Endothelial cell of umbilical vein (primary cell): ENCODE measurements at regions not wholly inside any gene's neighbourhood (a gene's known extent, or its start where the extent isn't known, plus 50 kb on each side); places are given as distances from the start of the nearest gene placed in this dataset.

ENCODE experiments used
- BruUV-seq: library from RNA; stranded (reverse); fragments of 400-500 nt; replicated peaks from 2 replicates; lab custom pipeline; 2021; lab: Mats Ljungman, UMichigan
- CTCF ChIA-PET: fragments of 300-600, 350-600 bp; sonication (Branson Sonifier 250); formaldehyde crosslinking; loops from one replicate; lab custom pipeline; 2021; ENCODE audit warnings: antibody characterized with exemption, inconsistent platforms; lab: Charles Lee
- POLR2A ChIA-PET: fragments of 300-600, 350-600 bp; sonication (Branson Sonifier 250); formaldehyde crosslinking; loops from one replicate; lab custom pipeline; 2021; ENCODE audit warnings: antibody characterized with exemption, inconsistent platforms; lab: Charles Lee
- DNase-seq: peaks from one replicate; pipeline ENCODE4 v3.0.0-alpha.2; 2011; ENCODE audit warnings: low read depth, low spot score
- FAIRE-seq: peaks from 2 replicates; lab custom pipeline; 2011; peaks lifted over from hg19 to GRCh38; lab: Jason Lieb, UNC
- H2AFZ ChIP-seq: 2 replicates; pipeline ENCODE4 v1.6.0; 2012; ENCODE audit warnings: low read depth, low read length, control low read depth, inconsistent platforms
- H3K27ac ChIP-seq: 2 replicates; pipeline ENCODE4 v1.5.1; 2011; ENCODE audit warnings: low read depth, mild to moderate bottlenecking, control low read depth, low read length, moderate library complexity; ENCODE audit not compliant: insufficient read depth
- H3K27me3 ChIP-seq, 2 experiments: 2 replicates each; pipeline versions ENCODE4 v1.6.0 to v1.6.1; 2011; ENCODE audit warnings: low read length in 2 of 2, mixed read lengths in 1 of 2; ENCODE audit not compliant: control insufficient read depth in 2 of 2, insufficient read depth in 2 of 2
- H3K36me3 ChIP-seq, 2 experiments: 2 replicates in 1 of 2; 3 replicates in 1 of 2; pipeline ENCODE4 v1.5.1; 2011; ENCODE audit warnings: low read length in 2 of 2, mild to moderate bottlenecking in 1 of 2, moderate library complexity in 1 of 2; ENCODE audit not compliant: control insufficient read depth in 2 of 2, insufficient read depth in 2 of 2; ENCODE audit errors: extremely low read depth in 1 of 2
- H3K4me1 ChIP-seq: 3 replicates; pipeline ENCODE4 v1.5.1; 2011; ENCODE audit warnings: mild to moderate bottlenecking, low read length; ENCODE audit not compliant: control insufficient read depth, insufficient read depth; ENCODE audit errors: extremely low read depth
- H3K4me2 ChIP-seq: 2 replicates; pipeline ENCODE4 v1.6.1; 2011; ENCODE audit warnings: low read length, control low read depth, mixed read lengths; ENCODE audit not compliant: insufficient read depth
- H3K4me3 ChIP-seq, 3 experiments: fragments of 200-600 bp in 1 of 3; sonication (generic), shearing (Covaris generic) in 1 of 3; replicated peaks in 1 of 3; 2 replicates each; pipeline ENCODE4 v1.5.1; 2011 to 2016; ENCODE audit warnings: control low read depth in 3 of 3, low read length in 3 of 3, mild to moderate bottlenecking in 2 of 3, inconsistent platforms in 1 of 3, low read depth in 1 of 3, moderate library complexity in 1 of 3; ENCODE audit not compliant: insufficient read depth in 1 of 3
- H3K79me2 ChIP-seq: 2 replicates; pipeline ENCODE4 v1.6.0; 2012; ENCODE audit warnings: low read length, inconsistent platforms; ENCODE audit not compliant: control insufficient read depth, insufficient read depth
- H3K9ac ChIP-seq: replicated peaks from 2 replicates; pipeline ENCODE3; 2011; ENCODE audit warnings: low read length, control low read depth; ENCODE audit not compliant: insufficient read depth; ENCODE audit errors: extremely low read depth
- H3K9me1 ChIP-seq: replicated peaks from 3 replicates; pipeline ENCODE4 v1.6.0; 2011; ENCODE audit warnings: mild to moderate bottlenecking, low read length; ENCODE audit not compliant: control insufficient read depth, insufficient read depth; ENCODE audit errors: extremely low read depth
- H3K9me3 ChIP-seq: replicated peaks from 2 replicates; pipeline ENCODE4 v1.5.1; 2012; ENCODE audit warnings: low read length, inconsistent platforms; ENCODE audit not compliant: control insufficient read depth, insufficient read depth
- H4K20me1 ChIP-seq: replicated peaks from 2 replicates; pipeline ENCODE3; 2011; ENCODE audit warnings: mild to moderate bottlenecking, low read length; ENCODE audit not compliant: control insufficient read depth, insufficient read depth; ENCODE audit errors: extremely low read depth
- EZH2 ChIP-seq: IDR thresholded peaks from 2 replicates; pipeline ENCODE4 v1.6.1; 2012; ENCODE audit warnings: borderline replicate concordance, low read depth, mild to moderate bottlenecking, moderate library complexity, low read length, inconsistent platforms; ENCODE audit not compliant: severe bottlenecking
- FOS ChIP-seq: IDR thresholded peaks from 2 replicates; pipeline ENCODE4 v1.6.1; 2011; ENCODE audit warnings: mild to moderate bottlenecking, low read length, moderate library complexity, borderline replicate concordance; ENCODE audit not compliant: insufficient read depth
- GATA2 ChIP-seq: IDR thresholded peaks from 2 replicates; pipeline ENCODE4 v1.7.0; 2011; ENCODE audit warnings: low read depth, mild to moderate bottlenecking, moderate library complexity, mixed read lengths, low read length; ENCODE audit not compliant: insufficient read length, insufficient read depth
- JUN ChIP-seq: IDR thresholded peaks from 2 replicates; pipeline ENCODE4 v1.6.1; 2011; ENCODE audit warnings: borderline replicate concordance, low read depth; ENCODE audit not compliant: insufficient read length, insufficient read depth
- MYC ChIP-seq: IDR thresholded peaks from one replicate; pipeline ENCODE4 v1.6.1; 2011; ENCODE audit warnings: mild to moderate bottlenecking, low read depth, low read length
- POLR2A ChIP-seq: IDR thresholded peaks from 2 replicates; pipeline ENCODE4 v1.6.1; 2012; ENCODE audit warnings: low read depth, mild to moderate bottlenecking, control low read depth, low read length
- POLR2AphosphoS5 ChIP-seq: IDR thresholded peaks from 2 replicates; pipeline ENCODE4 v1.6.1; 2012; ENCODE audit warnings: low read depth, mild to moderate bottlenecking, control low read depth, low read length, moderate library complexity; ENCODE audit not compliant: insufficient read depth
- dilution Hi-C: fragments of 300-500 bp; cut with MboI; formaldehyde crosslinking; loops from one replicate; pipeline ENCODE4 v1.15.0; 2019; ENCODE audit warnings: low sequenced_read_pairs; ENCODE audit not compliant: extremely low pct_ligation_motif_present
- intact Hi-C: fragments of 100-400 bp; cut with micrococcal nuclease; formaldehyde crosslinking; loops from one replicate; pipeline ENCODE4 v1.10.0; 2022
- TF ChIP-seq, protein P1 (sequence below): IDR thresholded peaks from 2 replicates; pipeline ENCODE4 v1.6.1; 2011; ENCODE audit not compliant: insufficient read depth, insufficient read length
- TF ChIP-seq, protein P2 (sequence below), 2 donors: IDR thresholded peaks; 1 replicate in 1 of 2; 2 replicates in 1 of 2; pipeline ENCODE4 v1.5.1; 2011; ENCODE audit warnings: low read length in 2 of 2, mild to moderate bottlenecking in 2 of 2, moderate library complexity in 2 of 2, control low read depth in 1 of 2, inconsistent platforms in 1 of 2, low read depth in 1 of 2; ENCODE audit not compliant: insufficient read depth in 1 of 2; ENCODE audit errors: extremely low read depth in 1 of 2

DNA sequence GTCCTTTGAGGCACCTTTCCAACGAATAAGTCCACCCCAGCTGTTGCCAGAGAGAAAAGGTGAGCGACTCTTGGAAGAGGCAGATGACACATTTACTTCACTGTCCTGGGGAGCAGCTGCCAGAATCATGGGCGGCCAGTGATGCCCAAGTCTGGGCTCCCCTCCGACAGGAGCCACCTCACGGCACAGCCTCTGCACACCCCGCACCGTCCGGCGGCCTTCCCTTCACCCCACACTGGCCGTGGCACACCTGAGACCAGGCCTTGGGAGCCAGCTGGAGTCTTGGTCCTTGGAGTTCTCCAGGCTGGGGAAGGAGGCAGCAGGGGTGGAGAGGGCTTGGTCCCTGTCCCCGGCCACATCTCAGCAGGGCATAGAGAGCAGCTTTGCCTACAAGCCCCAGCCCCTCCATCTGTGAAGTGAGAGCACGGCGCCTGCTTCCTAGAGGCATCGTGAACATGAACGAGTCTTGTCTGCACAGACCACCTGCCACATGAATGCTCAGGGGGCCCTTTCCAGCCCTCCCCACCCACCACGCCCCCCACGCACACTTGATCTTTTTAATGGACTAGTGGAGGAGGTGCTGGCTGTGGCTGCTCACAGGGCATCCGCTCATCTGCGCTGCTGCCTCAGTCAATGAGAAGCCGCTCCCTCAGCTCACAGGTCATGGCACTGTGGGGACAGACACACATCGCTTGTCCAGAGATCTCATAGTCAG lies 400.2 kb upstream of the MYT1L start:
- DNase-seq: no peak
- Histone ChIP-seq H3K9me3 (peaks cover 5% of the 10 kb centered on the region), H3K27me3 (no peaks in the 10 kb centered on the region), H3K4me2 (no peak overlapping the region), H2AFZ (no peak overlapping the region), H3K9ac (no peak overlapping the region), H3K4me1 (no peaks in the 10 kb centered on the region), H4K20me1 (no peaks in the 10 kb centered on the region), H3K4me3 (no peak overlapping the region), H3K79me2 (no peaks in the 10 kb centered on the region), H3K9me1 (no peaks in the 10 kb centered on the region), H3K27ac (no peak overlapping the region), H3K36me3 (no peaks in the 10 kb centered on the region)
- intact Hi-C loops: no loop called here
- CTCF ChIA-PET: no interaction called here
- BruUV-seq: no TSS peak
- TF ChIP-seq MYC: no peak
- TF ChIP-seq GATA2: no peak
- TF ChIP-seq JUN: no peak
- no peak for TF ChIP-seq EZH2
- TF ChIP-seq, protein P1, sequence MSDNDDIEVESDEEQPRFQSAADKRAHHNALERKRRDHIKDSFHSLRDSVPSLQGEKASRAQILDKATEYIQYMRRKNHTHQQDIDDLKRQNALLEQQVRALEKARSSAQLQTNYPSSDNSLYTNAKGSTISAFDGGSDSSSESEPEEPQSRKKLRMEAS: no peak
- no peak for TF ChIP-seq FOS
- FAIRE-seq: no peak
- POLR2A ChIA-PET: no interaction called here
- dilution Hi-C loops: no loop called here

DNA sequence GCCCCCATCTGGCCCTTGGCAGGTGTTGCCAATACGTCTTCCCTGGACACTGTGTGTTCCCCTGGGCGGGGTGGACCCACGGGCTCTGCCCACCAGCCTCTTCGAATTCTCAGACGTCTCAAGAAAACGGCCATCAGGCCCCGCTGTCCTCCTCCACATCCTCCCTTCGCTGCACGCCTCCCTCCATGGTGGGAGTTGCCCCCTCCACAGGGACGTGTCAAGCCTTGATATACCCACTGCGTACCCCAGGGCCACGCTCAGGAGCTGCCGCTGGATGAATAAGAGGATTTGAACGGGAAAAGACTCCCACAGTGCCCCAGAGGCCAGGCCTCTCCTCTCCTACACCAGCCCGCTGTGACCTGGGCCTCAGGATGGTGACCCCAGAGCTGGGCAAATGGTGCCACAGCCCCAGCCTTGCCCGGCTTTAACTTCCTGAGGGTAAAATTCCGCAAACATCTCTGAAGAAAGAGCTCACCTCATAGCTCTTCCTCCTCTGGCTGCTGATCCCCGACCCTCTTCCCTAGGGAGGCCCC lies 399.3 kb upstream of the MYT1L start:
- Histone ChIP-seq H3K9me3 (peaks cover 5% of the 10 kb centered on the region), H3K27me3 (no peaks in the 10 kb centered on the region), H3K4me1 (no peaks in the 10 kb centered on the region), H3K4me3 (no peak overlapping the region), H3K9ac (no peak overlapping the region), H4K20me1 (no peaks in the 10 kb centered on the region), H3K27ac (no peak overlapping the region), H3K4me2 (no peak overlapping the region), H2AFZ (no peak overlapping the region), H3K79me2 (no peaks in the 10 kb centered on the region), H3K36me3 (no peaks in the 10 kb centered on the region), H3K9me1 (no peaks in the 10 kb centered on the region)
- TF ChIP-seq EZH2 (no peak), GATA2 (no peak), POLR2A (no peak), MYC (no peak), POLR2AphosphoS5 (no peak), JUN (no peak), FOS (no peak)
- TF ChIP-seq, protein P2, sequence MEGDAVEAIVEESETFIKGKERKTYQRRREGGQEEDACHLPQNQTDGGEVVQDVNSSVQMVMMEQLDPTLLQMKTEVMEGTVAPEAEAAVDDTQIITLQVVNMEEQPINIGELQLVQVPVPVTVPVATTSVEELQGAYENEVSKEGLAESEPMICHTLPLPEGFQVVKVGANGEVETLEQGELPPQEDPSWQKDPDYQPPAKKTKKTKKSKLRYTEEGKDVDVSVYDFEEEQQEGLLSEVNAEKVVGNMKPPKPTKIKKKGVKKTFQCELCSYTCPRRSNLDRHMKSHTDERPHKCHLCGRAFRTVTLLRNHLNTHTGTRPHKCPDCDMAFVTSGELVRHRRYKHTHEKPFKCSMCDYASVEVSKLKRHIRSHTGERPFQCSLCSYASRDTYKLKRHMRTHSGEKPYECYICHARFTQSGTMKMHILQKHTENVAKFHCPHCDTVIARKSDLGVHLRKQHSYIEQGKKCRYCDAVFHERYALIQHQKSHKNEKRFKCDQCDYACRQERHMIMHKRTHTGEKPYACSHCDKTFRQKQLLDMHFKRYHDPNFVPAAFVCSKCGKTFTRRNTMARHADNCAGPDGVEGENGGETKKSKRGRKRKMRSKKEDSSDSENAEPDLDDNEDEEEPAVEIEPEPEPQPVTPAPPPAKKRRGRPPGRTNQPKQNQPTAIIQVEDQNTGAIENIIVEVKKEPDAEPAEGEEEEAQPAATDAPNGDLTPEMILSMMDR (IDR thresholded peaks at IDR 0.05; ENCODE audit: extremely low read depth in 1 of 2, insufficient read depth in 1 of 2, low read depth in 1 of 2, low read length in 2 of 2): no peak
- TF ChIP-seq, protein P1: no peak
- CTCF ChIA-PET: no interaction called here
- FAIRE-seq (no peak), DNase-seq (no peak)
- no TSS peak for BruUV-seq
- dilution Hi-C loops: no loop called here
- intact Hi-C loops: no loop called here
- POLR2A ChIA-PET: no interaction called here
